ENCODE measurements at regions not wholly inside any gene's neighbourhood (a gene's known extent, or its start where the extent isn't known, plus 50 kb on each side); places are given as distances from the start of the nearest gene placed in this dataset.

DNA sequence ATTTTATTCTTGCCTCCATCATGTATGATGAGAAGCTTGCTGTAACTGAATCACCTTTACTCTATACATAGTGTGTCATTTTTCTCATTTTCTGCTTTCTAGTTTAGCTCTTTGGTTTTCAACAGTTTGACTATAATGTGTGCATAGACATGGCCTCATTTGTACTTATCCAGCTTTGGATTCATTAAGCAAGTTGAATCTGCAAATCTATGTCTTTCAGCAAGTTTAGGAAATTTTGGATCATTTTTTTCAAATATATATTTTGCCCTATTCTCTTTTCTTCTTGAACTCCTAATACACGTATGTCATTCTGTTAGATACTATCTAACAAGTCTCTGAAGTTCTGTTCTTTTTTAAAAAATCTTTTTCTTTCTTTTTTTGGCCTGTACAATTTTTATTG lies 57.8 kb downstream of the PRLHR start:
- no peak for DNase-seq (ENCODE audit: low read depth, low spot score)

DNA sequence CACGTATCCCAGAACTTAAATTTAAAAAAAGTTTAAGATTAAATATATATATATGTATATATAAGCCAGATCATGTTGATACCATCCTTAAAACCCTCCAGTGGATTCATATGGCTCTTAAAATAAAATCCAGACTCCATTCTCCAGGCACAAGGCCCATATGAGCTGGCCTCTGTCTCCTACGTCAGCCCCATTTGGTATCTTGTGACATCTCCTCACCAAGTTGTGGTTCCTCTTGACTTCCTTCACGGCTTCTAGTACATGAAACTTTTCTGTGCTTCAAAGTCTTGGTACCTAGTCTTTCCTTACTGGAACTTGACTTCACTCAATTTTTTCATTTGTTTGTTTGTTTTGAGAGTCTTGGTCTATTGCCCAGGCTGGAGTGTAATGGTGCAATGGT lies 61.3 kb downstream of the PRLHR start:
- DNase-seq (ENCODE audit: low read depth, low spot score), result no peak

DNA sequence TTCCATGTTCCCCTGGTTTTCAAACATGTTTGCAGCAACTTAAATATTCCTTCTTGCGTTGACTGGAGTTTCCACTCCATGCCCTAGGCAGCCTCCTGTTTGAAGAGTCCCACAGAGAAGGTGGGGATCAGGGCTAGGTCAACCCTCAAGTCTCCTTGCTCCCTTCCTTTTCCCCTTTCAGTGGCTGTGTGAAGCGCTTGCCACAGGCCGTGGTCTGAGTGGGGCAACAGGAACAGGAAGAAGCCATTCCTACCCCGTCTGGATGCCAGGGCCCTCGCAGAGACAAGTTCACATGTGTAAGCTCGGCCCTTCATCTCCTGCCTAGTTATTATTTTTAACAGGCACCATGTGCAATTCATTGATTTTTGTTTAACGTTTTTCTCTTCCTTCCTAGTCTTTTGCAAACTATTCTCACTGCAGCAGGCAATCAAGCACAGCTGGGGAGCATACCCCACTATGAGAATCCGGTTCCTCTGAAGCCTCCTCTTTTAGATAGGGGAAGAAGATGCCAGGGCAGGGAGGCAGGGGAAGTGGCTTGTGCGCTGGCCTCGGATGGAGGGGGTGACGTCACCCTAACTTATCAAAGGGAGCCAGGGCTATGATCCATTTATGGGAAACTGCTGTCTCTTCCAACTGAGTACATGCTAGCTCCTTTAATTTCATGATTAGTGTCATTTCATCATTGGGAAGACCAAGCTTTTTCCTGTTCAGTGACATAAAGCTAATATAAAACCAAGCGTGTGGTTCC lies 64.2 kb downstream of the PRLHR start:
- DNase-seq (ENCODE audit: low read depth, low spot score), result no peak

DNA sequence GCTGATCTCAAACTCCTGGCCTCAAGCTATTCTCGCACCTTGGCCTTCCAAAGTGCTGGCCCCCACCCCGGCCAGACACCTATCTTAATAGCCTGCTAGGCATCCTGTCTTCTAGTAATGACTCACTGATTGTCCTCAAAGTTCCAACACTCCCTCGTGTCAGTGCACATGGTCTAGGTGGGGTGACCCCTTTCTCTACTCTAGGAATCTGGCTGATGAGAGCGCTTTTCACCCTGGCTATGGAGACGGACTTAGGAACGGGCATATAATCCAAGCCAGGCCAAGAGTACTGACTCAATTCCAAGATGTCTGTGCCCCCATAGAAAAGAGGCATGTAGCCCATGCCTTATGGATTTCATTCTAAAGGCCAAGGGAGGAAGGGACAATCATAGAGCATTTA lies 67.0 kb downstream of the PRLHR start:
- DNase-seq (ENCODE audit: low read depth, low spot score), result no peak

DNA sequence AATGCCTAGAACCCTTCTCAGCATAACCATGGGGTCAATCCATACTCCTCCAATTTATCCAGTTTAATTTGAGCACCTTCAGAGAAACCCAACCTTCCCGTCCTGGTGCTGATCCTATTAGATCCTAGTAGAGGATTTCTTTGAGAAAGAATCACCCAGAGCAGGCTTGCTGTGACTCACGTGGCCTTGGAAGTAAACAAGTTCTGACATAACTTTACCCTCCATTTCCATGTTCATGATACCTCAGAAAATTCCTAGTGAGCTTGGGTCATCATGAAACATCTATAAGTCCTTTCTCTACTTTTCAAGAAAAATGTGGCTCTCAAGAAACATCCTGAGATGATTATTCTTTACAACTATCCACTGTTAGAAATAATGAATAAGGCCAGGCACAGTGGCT lies 71.7 kb downstream of the PRLHR start:
- no peak for DNase-seq (ENCODE audit: low read depth, low spot score)

DNA sequence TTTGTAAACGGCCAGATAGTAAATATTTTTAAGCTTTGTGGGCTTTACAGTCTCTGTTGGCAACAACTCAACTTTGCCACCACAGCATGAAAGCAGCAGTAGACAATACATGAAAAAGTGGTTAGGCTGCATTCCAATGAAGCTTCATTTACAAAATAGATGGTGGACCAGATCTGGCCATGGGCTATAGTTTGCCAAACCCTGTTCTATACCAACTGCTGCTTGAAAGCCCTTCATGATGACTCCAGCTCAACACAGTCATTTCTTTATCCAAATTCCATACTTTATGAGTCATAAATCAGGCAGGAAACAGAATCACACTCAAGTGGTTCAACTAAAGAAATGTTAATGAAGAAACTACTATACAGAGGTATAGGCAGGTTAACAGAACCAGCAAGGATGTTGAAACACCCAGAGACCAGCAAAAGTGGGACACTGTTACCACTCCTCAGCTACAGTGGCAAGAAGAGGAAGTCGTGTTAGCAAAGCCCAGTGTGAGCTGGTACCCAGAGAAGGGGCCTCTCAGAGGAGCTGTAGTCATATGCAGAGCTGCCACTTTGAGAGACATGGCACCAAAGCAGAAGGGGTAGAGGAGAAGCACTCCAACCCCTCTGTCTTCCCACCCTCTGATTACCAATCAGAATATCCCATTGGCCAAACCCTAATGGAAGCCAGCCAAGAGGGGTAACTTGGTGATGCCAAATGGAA lies 72.5 kb downstream of the PRLHR start:
- no peak for DNase-seq (ENCODE audit: low read depth, low spot score)

DNA sequence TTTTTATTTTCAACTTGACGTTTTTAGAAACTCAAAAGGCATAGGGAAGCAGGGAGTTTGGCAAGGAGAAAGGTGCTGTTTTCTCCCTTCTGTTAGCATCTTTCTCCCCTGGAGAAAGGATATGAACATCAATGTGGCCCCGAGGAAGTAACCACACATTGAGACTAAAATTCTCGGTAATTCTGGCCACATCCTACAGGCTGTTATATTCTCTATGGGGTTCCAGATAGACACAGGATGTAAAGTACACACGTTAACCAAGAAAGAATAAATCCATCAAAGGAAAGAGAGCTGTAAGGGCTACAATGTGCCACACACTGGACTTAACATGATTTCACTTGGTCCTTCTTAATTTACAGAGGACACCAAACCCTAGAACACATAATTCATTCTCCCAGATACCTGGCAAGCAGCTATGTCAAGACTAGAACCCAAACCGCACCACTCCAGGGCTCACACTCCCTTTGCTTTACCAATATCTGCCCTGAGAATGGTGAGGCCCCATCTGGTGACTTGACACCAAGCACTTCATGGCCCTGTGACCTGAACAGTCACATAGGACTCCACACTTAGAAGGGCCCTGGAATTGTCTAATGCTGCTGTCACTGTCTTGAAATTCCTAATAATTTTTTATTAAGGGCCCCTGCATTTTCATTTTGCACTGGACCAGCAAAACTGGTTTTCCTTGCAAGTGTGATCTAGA lies 73.9 kb downstream of the PRLHR start:
- DNase-seq (ENCODE audit: low read depth, low spot score), result no peak

DNA sequence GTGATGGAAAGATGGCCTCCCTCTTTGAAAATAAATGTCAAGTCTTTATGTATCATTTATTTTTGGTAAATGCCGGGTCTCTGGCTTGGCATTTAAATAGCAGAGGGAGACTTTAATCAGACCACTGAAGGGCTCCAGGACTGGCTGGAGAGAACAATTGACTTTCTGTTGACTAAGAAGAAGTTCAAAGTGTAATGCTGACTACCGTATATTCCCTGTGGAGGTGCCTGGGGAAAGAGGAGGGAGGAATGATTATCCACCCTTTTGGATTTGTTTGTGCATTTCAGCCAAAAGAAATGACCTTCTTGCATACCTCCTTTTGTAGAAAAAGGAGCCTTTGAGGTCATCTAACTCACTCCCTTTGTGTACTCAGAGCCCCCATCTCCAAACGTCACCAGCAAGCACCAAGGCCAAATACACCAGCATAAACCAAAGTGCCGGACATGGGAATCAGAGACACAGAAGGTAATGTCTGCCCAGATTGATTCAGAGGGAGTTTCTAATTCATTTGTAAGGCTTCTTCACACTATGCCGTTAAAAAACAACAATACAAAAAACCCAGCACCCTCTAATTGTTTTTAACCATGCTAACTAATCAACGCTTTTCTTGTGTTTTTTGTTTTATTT lies 75.2 kb downstream of the PRLHR start:
- no peak for DNase-seq (ENCODE audit: low read depth, low spot score)

DNA sequence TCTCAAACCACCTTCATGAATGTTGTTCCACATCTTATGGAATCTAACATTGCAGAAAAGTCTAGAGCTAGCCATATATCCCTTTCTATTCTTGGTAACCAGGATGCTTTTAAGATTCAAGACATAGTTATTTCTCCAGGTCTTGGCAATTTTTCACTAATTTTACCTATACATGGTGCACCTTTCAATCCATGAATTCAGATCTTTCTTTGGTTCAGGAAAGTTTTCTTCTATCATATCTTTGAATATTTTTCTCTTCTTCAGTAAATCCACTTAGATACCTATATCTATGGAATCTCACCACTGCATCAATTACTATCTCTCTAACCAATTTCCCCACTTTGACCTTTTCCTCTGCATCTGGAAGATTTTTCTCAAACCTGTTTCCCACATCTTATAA lies 77.4 kb downstream of the PRLHR start:
- DNase-seq (ENCODE audit: low read depth, low spot score), result no peak

DNA sequence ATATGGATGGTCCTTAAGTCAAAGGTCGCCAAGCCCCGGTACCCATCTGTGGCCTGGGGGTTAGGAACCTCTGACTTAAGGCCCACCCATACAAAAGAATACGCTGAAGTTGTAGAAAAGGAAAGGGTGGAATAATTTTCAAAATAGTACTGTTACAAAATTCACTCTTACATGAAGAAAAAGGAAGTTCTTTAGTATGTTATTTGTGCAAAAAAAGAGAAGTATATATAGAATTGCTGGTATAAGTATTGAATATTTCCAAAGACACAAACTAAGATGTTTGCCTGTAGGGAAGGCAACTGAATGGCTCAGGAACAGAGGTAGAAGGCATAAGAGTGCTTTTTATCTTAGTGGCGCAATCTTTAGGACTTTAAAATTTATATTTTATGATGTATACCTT lies 78.7 kb downstream of the PRLHR start:
- DNase-seq (ENCODE audit: low read depth, low spot score), result no peak

DNA sequence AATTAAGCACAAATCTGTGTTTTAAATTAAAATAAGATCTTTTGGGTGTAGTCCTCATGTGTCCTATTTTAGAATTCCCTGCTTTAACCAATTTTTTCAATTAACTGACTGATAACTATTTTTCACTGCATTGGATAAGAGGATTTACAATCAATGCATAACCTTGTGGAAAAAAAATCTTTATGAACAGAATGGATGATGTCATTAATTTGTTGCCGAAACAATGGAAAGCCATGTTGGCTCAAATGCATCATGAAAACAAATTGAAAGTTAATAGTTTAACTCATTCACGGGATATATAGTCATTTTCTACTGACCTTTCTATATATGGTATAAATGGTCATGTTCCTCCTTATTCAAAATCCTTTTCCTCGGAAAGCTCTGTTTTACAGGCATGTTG lies 82.3 kb downstream of the PRLHR start:
- DNase-seq (ENCODE audit: low read depth, low spot score), result no peak

DNA sequence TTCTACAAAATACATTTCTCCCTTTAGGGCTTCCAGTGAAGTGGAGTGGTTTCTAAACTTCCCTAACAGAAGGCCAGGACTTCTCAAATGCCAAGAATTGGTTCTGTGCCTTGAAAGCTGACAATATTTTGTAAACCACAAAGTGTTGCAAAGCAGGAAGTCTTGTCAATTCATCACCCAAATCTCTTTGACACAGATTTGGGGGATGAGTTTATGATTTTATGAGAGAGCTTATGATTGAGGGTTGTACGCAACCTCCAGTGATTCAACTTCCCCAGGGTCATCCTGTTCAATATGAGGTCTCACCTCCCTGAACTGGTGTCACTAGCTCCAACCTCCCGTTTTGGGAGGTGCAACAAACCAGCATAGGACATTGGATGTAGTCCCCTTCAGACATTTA lies 83.7 kb downstream of the PRLHR start:
- no peak for DNase-seq (ENCODE audit: low read depth, low spot score)

DNA sequence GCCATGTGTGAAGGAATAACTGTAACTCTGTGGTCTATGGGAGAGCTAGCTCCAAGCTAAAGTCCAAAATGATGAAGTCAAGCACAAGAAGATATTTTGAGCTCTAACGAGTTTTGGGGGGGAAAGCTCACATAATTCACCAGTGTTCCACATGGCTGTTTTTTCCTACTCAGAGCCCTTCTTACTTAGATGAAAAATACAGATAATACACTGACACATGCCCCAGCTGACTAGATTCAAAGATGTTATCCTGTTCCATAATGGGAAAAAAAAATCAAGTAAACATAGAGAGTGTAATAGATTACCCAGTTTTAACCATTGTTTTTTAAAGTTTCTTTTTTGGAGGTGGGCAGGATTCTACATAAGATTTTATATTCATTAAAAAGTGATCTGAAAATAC lies 86.6 kb downstream of the PRLHR start:
- DNase-seq (ENCODE audit: low read depth, low spot score), result no peak

DNA sequence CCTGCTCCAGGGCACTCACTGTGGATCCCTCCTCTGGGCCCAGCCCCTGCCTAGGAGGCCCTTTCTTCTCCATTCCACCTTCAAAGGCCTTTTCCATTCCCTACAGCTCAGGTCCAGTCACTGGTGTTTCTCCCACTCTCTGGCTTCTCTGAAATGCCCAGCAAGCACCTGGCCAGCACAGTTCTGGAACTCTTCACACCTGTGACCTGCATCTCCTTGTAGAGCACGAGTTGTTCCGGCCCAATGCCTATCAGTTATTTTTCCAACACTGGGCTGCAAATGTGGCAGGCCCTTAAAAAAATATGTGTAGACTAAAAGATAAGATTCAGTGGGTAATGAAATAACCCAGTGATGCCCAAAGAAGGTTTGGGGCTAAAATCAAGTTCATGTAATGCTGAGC lies 87.1 kb downstream of the PRLHR start:
- no peak for DNase-seq (ENCODE audit: low read depth, low spot score)

DNA sequence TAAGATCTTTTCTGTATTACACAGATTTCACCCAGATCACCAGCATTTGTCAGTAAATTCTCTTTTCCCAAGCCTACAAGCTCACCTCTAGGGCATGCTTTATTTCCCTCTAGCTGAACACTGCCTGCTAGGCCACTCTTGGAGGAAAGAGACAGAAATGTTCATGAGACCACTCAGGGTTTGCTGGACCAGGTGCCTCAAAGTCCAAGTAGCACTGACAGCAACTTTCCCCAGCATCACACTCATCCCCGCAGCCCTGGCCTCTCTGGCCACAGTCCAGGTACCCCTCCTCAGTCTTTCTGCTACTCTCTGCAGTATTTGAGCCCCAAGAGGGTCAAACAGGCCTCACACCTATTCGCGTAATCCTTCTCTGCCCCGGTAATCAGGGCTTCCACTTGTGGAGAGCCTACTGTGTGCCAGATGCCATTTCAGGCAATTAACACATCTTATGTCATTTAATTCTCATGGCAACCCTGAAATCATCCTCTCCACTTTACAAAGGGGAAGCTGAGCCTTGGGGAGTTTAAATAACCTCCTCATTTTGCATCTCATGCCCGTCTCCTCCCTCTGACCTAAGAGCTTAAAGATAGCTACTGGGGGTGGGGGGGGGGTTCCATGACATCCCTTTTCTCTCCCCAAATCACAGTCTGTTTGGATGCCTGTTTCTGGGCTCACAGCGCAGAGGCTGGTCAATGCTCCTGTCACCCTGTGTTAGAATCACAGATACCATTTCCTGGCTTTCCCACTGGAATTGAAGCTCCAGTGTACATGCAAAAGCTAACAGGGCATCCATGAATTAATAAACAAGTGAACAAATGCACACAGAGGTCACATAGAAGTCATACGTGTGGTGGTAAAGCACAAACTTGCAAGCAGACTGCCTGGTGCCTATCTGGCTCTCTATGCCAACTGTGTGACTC lies 88.5 kb downstream of the PRLHR start:
- DNase-seq (ENCODE audit: low read depth, low spot score), result no peak

DNA sequence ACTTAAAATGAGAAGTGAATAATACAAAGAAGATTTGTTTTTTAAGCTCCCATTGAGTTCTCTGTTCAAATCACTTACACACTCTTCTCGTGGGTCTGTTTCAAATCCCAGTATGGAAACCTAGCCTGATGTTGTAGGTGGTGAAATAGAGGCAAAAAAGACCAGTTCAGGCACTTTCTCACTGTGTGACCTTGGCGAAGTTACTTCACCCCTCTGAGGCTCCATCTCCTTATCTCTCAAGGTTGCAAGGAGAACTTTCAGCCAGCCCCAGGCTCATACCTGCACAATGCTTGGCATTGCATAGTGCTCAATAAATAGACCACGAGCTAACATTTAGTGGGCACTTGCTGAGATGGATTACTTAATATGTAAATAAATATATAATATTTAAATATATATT lies 90.1 kb downstream of the PRLHR start:
- DNase-seq (ENCODE audit: low read depth, low spot score), result no peak

DNA sequence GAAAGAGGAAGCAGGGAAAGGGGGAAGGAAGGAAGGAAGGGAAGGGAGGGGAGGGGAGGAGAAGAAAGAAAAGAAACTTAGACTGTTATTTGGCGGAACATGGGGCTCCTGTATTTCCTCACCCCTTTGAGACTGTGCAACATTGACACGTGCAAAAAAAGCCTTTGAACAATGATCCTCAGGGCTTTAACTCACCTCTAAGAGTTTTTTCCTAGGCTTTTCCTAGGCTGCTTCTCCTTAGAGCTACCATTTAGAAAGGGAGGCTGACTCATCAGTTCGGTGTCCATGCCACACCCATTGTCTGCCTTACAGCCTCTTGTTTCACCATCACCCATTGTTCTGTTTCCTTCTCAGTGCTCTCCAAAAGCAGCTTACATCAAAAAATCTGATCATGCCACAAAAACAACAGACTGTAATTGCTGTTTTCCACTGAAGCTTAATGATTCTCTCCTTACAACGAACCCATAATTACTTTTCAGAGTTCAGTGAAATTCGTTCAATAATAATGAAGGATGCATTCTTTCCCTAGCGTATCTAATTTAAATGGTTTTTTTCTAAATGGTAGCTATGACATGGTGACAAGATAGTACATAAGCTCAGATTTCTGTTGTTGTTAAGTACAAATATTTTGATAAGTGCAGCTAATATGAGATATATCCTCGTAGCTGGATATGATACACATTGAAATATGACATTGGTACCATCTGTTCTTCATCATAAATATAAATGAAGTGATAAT lies 90.8 kb downstream of the PRLHR start:
- no peak for DNase-seq (ENCODE audit: low read depth, low spot score)

DNA sequence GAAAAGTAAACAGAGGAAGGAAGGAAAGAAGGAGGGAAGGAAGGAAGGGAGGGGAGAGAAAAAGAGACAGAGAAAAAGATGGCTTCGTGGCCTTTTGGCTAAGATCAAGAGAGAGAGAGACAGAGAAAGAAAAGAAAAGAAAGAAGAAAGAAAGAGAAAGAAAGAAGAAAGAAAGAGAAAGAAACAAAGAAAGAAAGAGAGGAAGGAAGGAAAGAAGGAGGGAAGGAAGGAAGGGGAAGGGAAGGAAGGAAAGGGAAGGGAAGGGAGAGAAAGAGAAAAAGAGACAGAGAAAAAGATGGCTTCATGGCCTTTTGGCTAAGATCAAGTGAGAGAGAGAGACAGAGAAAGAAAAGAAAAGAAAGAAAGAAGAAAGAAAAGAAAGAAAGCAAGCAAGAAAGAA lies 91.4 kb downstream of the PRLHR start:
- DNase-seq (ENCODE audit: low read depth, low spot score), result no peak

DNA sequence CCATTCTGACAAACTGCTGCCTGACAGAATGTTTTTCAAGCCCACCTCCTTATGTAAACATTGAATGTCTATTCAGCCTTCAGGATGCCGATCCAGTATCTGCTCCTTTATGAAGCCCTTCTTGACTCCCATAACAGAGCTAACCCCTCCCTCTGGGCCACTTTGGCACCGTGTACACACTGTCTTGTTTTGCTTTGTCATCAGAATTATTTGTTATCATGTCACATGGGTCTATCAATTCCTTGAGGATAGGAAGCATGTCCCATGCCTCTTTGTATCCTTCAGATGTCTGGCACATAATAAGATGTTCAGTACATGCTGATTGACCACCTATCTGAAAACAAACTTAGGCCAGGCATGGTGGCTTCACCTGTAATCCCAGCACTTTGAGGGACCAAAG lies 92.3 kb downstream of the PRLHR start:
- DNase-seq (ENCODE audit: low read depth, low spot score), result no peak

DNA sequence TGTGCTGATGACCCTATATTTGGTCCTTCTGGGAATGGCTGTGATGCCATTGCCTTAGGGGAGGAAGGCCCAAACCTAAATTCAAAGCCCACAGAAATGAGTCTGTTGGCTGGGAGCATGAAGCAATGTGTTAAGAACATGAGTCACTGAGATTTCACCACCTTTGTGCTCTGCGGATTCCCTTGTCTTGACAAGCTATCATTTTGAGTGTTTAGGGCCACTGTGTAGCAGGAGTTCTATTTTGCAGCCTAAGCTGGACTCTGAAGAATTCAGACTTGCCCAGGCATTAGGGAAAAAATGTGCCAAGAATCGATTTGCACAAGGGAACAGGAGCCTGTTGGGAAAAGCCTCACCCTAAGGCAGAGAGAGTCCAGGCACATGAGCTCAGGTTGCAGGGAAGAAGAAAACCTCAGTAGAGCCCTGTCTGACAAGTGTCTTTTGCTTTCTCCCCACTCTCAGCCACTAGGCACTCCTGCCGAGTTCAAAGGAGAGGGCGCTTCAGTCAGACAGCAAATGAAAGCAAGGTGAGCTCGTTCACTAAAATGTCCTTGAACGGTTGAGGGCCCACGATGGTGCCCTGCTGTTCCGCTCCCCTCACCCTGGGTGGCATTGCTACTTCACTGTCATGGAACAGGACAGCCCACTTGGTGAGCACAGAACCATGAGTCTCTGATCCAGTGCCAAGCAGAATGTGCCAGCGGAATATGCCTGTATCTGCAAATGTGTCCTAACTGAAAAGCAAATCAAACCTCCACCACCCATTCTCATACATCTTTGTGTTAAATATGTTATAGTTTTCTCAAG lies 93.6 kb downstream of the PRLHR start:
- no peak for DNase-seq (ENCODE audit: low read depth, low spot score)

Data from activated CD4-positive, CD25-positive, alpha-beta regulatory T cell treated with anti-CD3 and anti-CD28 coated beads, Interleukin-2, amount 50 U/mL, for 16 hours (primary cell).